Sigmoid colon (tissue), 6 donors: ENCODE measurements at regions not wholly inside any gene's neighbourhood (a gene's known extent, or its start where the extent isn't known, plus 50 kb on each side); places are given as distances from the start of the nearest gene placed in this dataset.

Experiments used
- DNase-seq: peaks from one replicate; pipeline ENCODE4 v3.0.0-alpha.2; 2019
- H3K27ac ChIP-seq, 4 donors: fragments of 200-600 bp; sonication (generic); one replicate each; pipeline ENCODE4 v1.5.1; 2016 to 2019; ENCODE audit warnings: mild to moderate bottlenecking in 1 of 4
- H3K27me3 ChIP-seq, 3 donors: fragments of 200-600 bp; sonication (generic); one replicate each; pipeline ENCODE4 v1.5.1; 2019; ENCODE audit warnings: mild to moderate bottlenecking in 1 of 3
- H3K36me3 ChIP-seq, 4 donors: fragments of 200-600 bp; sonication (generic); one replicate each; pipeline ENCODE4 v1.5.1; 2016 to 2019
- H3K4me1 ChIP-seq, 4 donors: fragments of 200-600 bp; sonication (generic); one replicate each; pipeline ENCODE4 v1.5.1; 2017 to 2019
- H3K4me3 ChIP-seq, 4 donors: fragments of 200-600 bp; sonication (generic); one replicate each; pipeline ENCODE4 v1.5.1; 2017 to 2019; ENCODE audit warnings: mild to moderate bottlenecking in 2 of 4, moderate library complexity in 1 of 4
- H3K9me3 ChIP-seq, 4 donors: fragments of 200-600 bp in 3 of 4; sonication (generic) in 3 of 4; one replicate each; pipeline versions ENCODE4 v1.5.1 to v1.6.1; 2013 to 2019
- CTCF ChIP-seq, 4 experiments: fragments of 450-650 bp in 3 of 4; fragments of 200-600 bp in 1 of 4; IDR thresholded peaks; one replicate each; pipeline ENCODE4 v1.5.1; 2016 to 2019; ENCODE audit warnings: antibody characterized with exemption in 4 of 4, mild to moderate bottlenecking in 3 of 4, moderate library complexity in 2 of 4
- EP300 ChIP-seq, 4 donors: sonication (generic); formaldehyde crosslinking; IDR thresholded peaks; one replicate each; pipeline ENCODE4 v1.6.1; 2017; ENCODE audit warnings: antibody characterized with exemption in 4 of 4
- POLR2A ChIP-seq, 2 donors: fragments of 450-650 bp; IDR thresholded peaks; one replicate each; pipeline ENCODE4 v1.6.1; 2016; ENCODE audit warnings: antibody characterized with exemption in 2 of 2, mild to moderate bottlenecking in 2 of 2, moderate library complexity in 2 of 2
- POLR2AphosphoS5 ChIP-seq, 4 donors: sonication (generic); formaldehyde crosslinking; IDR thresholded peaks; one replicate each; pipeline ENCODE4 v1.6.1; 2017; ENCODE audit warnings: antibody characterized with exemption in 4 of 4
- WGBS, 2 donors: extraction: QIAGEN DNeasy Blood & Tissue Kit; methylation state at CpG; one replicate each; pipeline ENCODE4 v1.1.7; 2013; 5-methylcytosine and 5-hydroxymethylcytosine counted together
- intact Hi-C: fragments of 100-400 bp; cut with DNase I; formaldehyde crosslinking; loops from one replicate; pipeline ENCODE4 v1.15.1; 2023
- donor health status: healthy with polysubstance abuse.
- donor health status: healthy.

- intact Hi-C loops, result no loop called here
- no peaks in the 10 kb centered on the region for H3K27me3 ChIP-seq
- no peak overlapping the region for H3K4me3 ChIP-seq
- TF ChIP-seq POLR2A (IDR thresholded peaks at IDR 0.05), result no peak
- H3K4me1 ChIP-seq, result no peaks in the 10 kb centered on the region
- no peaks in the 10 kb centered on the region for H3K9me3 ChIP-seq
- H3K36me3 ChIP-seq, result no peaks in the 10 kb centered on the region
- no peak for DNase-seq
- WGBS, 2 donors, result 30 to 65% methylated on average over 1 of the region's 1 CpG
- H3K27ac ChIP-seq, result no peak overlapping the region
These were observed 90.9 kb upstream of the CCDC196 start for GRCh38 chr14:66395300-66395699.

GRCh38 chr14:66396164-66396563, 90.0 kb upstream of the CCDC196 start:
- Histone ChIP-seq H3K4me3 (no peak overlapping the region), H3K27ac (no peak overlapping the region), H3K36me3 (no peaks in the 10 kb centered on the region), H3K9me3 (no peaks in the 10 kb centered on the region), H3K27me3 (no peaks in the 10 kb centered on the region), H3K4me1 (no peaks in the 10 kb centered on the region)
- no peak for DNase-seq
- WGBS, 2 donors, result 84% methylated on average over 4 of the region's 4 CpGs
- no peak for TF ChIP-seq POLR2AphosphoS5 (IDR thresholded peaks at IDR 0.05)
- TF ChIP-seq CTCF (IDR thresholded peaks at IDR 0.05), result no peak
- no peak for TF ChIP-seq POLR2A (IDR thresholded peaks at IDR 0.05)
- no peak for TF ChIP-seq EP300 (IDR thresholded peaks at IDR 0.05)
- intact Hi-C loops, result no loop called here

- WGBS, 2 donors, result 63 to 82% methylated on average over 1 of the region's 1 CpG
- Histone ChIP-seq H3K36me3 (no peaks in the 10 kb centered on the region), H3K4me1 (no peaks in the 10 kb centered on the region), H3K4me3 (no peak overlapping the region), H3K9me3 (no peaks in the 10 kb centered on the region), H3K27me3 (no peaks in the 10 kb centered on the region), H3K27ac (no peak overlapping the region)
- intact Hi-C loops, result no loop called here
- TF ChIP-seq POLR2A (IDR thresholded peaks at IDR 0.05), result no peak
- TF ChIP-seq EP300 (IDR thresholded peaks at IDR 0.05), result no peak
- TF ChIP-seq CTCF (IDR thresholded peaks at IDR 0.05), result no peak
- TF ChIP-seq POLR2AphosphoS5 (IDR thresholded peaks at IDR 0.05), result no peak
- no peak for DNase-seq
These were observed 87.7 kb upstream of the CCDC196 start for GRCh38 chr14:66398437-66398836.

GRCh38 chr14:66401449-66402095, 84.6 kb upstream of the CCDC196 start:
- WGBS, 2 donors, result 56 to 68% methylated on average over 1 of the region's 1 CpG
- no peak for DNase-seq
- intact Hi-C loops, result no loop called here
- Histone ChIP-seq H3K4me3 (no peak overlapping the region), H3K27ac (no peak overlapping the region), H3K36me3 (no peaks in the 10 kb centered on the region), H3K27me3 (no peaks in the 10 kb centered on the region), H3K4me1 (no peaks in the 10 kb centered on the region), H3K9me3 (no peaks in the 10 kb centered on the region)
- TF ChIP-seq EP300 (IDR thresholded peaks at IDR 0.05) (no peak), POLR2A (IDR thresholded peaks at IDR 0.05) (no peak), CTCF (IDR thresholded peaks at IDR 0.05) (peak in 1 of 4 experiments; percentile 13)

- H3K27me3 ChIP-seq, result no peaks in the 10 kb centered on the region
These were observed 83.0 kb upstream of the CCDC196 start for GRCh38 chr14:66403183-66403582.

More at GRCh38 chr14:66403183-66403582, 83.0 kb upstream of the CCDC196 start:
- no peaks in the 10 kb centered on the region for H3K36me3 ChIP-seq
- H3K27ac ChIP-seq, result no peak overlapping the region
- DNase-seq, result no peak
- 19 to 26% methylated on average over 5 of the region's 5 CpGs for WGBS, 2 donors
- intact Hi-C loops, result no loop called here
- no peaks in the 10 kb centered on the region for H3K9me3 ChIP-seq
- H3K4me3 ChIP-seq, result no peak overlapping the region
- H3K4me1 ChIP-seq, result no peaks in the 10 kb centered on the region
- TF ChIP-seq EP300 (IDR thresholded peaks at IDR 0.05) (no peak), CTCF (IDR thresholded peaks at IDR 0.05) (peak in 1 of 4 experiments; percentile 10)
